Aorta (tissue), 5 donors: ENCODE measurements at regions not wholly inside any gene's neighbourhood (a gene's known extent, or its start where the extent isn't known, plus 50 kb on each side); places are given as distances from the start of the nearest gene placed in this dataset.
"Not testable (repeated sequence)": the region's sequence is repeated elsewhere in the genome, so short reads cannot be mapped to it uniquely, and the experiment has no call there.

ENCODE experiments used
- ATAC-seq: fragments of 200-7000 bp; cut with Tn5 transposase; one replicate; pipeline ENCODE4 v1.9.1; 2022; ENCODE audit warnings: moderate library complexity; ENCODE audit not compliant: low FRiP score
- DNase-seq, 2 donors: peaks; one replicate each; pipeline ENCODE4 v3.0.0-alpha.2; 2020
- H3K27ac ChIP-seq, 2 donors: one replicate each; pipeline ENCODE4 v1.5.1; 2013; ENCODE audit warnings: low read length in 2 of 2, mild to moderate bottlenecking in 2 of 2, moderate library complexity in 2 of 2, control low read depth in 1 of 2, inconsistent platforms in 1 of 2, low read depth in 1 of 2
- H3K27me3 ChIP-seq, 2 donors: one replicate each; pipeline ENCODE4 v1.6.1; 2013; ENCODE audit warnings: control low read depth in 1 of 2, low read length in 1 of 2, mild to moderate bottlenecking in 1 of 2, moderate library complexity in 1 of 2; ENCODE audit not compliant: insufficient read depth in 2 of 2, control insufficient read depth in 1 of 2
- H3K36me3 ChIP-seq, 2 donors: one replicate each; pipeline ENCODE4 v1.6.1; 2013; ENCODE audit warnings: control low read depth in 1 of 2, low read length in 1 of 2, mild to moderate bottlenecking in 1 of 2; ENCODE audit not compliant: insufficient read depth in 2 of 2, control insufficient read depth in 1 of 2
- H3K4me1 ChIP-seq, 2 donors: one replicate each; pipeline ENCODE4 v1.6.1; 2013; ENCODE audit warnings: low read length in 2 of 2, control low read depth in 1 of 2, mild to moderate bottlenecking in 1 of 2, moderate library complexity in 1 of 2; ENCODE audit not compliant: insufficient read depth in 2 of 2, control insufficient read depth in 1 of 2
- H3K4me3 ChIP-seq, 2 donors: one replicate each; pipeline ENCODE4 v1.5.1; 2013; ENCODE audit warnings: low read length in 2 of 2, control low read depth in 1 of 2, mild to moderate bottlenecking in 1 of 2
- H3K9me3 ChIP-seq: one replicate; pipeline ENCODE4 v1.6.1; 2013; ENCODE audit warnings: mild to moderate bottlenecking, low read length; ENCODE audit not compliant: control insufficient read depth
- WGBS, 2 donors: extraction: QIAGEN DNeasy Blood & Tissue Kit; methylation state at CpG; one replicate each; pipeline ENCODE4 v1.1.7; 2013; 5-methylcytosine and 5-hydroxymethylcytosine counted together
- intact Hi-C, 2 donors: fragments of 100-400 bp; cut with DNase I; formaldehyde crosslinking; loops; one replicate each; pipeline versions ENCODE4 v1.14.2 to v1.15.0; 2022
- donor health status: healthy with polysubstance abuse.
- donor health status: Bipolar disorder and iron deficiency.
- donor health status: DM: no; HTN: no; CAD: no.
- donor health status: DM: no; HTN: no; CAD: no.
- donor health status: DM: yes; HTN: yes; CAD: no.

DNA sequence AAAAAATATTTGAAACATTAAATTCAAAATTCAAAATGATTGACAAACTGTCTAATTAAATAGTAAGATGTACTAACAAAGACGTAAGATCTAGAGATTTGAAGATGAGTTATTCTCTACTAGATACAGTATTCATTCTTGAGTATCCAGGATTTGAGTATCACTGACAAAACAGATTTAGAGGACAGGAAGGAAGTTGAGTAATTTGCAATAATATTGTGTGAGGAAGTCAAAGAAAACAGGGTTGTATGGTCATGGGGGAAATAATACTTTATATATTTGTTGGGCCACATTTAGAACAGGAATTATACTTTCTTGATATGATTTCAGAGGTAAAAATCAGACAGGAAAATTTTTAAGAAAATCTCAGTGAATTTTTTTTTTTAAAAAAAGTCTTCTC, 393.1 kb upstream of the CDIN1 start:
- intact Hi-C loops = no loop called here

DNA sequence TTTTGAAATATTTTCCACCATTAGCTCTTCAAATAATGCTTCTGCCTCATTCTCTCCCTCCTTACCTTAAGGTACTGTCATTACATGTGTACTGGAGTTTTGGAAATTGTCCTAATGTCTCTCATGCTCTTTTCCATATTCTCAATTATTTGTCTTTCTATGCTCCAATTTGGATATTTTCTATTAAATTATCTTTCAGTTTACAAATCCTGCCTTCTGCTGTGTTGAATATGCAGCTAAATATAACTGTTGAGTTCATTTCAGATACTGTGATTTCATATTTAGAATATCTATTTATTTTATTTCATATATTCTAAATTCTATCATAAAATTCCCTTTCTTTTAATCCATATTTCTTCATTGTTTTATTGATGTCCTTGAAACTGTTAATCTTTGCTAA, 388.0 kb upstream of the CDIN1 start:
- Histone ChIP-seq H3K27ac (no peak overlapping the region), H3K36me3 (no peaks in the 10 kb centered on the region), H3K4me1 (no peaks in the 10 kb centered on the region), H3K27me3 (no peaks in the 10 kb centered on the region), H3K9me3 (no peaks in the 10 kb centered on the region), H3K4me3 (no peak overlapping the region)
- ATAC-seq = no peak
- intact Hi-C loops = no loop called here
- no peak for DNase-seq

More for the DNA sequence above, 393.1 kb upstream of the CDIN1 start:
- no peaks in the 10 kb centered on the region for H3K36me3 ChIP-seq
- H3K4me3 ChIP-seq = no peak overlapping the region
- H3K4me1 ChIP-seq = no peaks in the 10 kb centered on the region
- no peak for DNase-seq
- no peaks in the 10 kb centered on the region for H3K27me3 ChIP-seq
- H3K27ac ChIP-seq = no peak overlapping the region
- no peaks in the 10 kb centered on the region for H3K9me3 ChIP-seq
- ATAC-seq = no peak
- 84 to 89% methylated on average over 1 of the region's 1 CpG for whole genome bisulfite sequencing, 2 donors

DNA sequence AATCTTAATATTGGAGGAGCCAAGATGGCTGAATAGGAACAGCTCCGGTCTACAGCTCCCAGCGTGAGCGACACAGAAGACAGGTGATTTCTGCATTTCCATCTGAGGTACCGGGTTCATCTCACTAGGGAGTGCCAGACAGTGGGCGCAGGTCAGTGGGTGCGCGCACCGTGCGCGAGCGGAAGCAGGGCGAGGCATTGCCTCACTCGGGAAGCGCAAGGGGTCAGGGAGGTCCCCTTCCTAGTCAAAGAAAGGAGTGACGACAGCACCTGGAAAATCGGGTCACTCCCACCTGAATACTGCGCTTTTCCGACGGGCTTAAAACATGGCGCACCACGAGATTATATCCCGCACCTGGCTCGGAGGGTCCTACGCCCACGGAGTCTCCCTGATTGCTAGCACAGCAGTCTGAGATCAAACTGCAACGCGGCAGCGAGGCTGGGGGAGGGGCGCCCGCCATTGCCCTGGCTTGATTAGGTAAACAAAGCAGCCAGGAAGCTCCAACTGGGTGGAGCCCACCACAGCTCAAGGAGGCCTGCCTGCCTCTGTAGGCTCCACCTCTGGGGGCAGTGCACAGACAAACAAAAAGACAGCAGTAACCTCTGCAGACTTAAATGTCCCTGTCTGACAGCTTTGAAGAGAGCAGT, 383.9 kb upstream of the CDIN1 start:
- H3K4me1 ChIP-seq, H3K27ac ChIP-seq, H3K9me3 ChIP-seq, intact Hi-C loops, H3K36me3 ChIP-seq, ATAC-seq, H3K27me3 ChIP-seq, H3K4me3 ChIP-seq, DNase-seq: not testable (repeated sequence)
- WGBS, 2 donors = 96 to 98% methylated on average over 23 to 29 of the region's 30 CpGs

GRCh38 chr15:36208868-36209582, 370.4 kb upstream of the CDIN1 start:
- intact Hi-C loops = no loop called here
- ATAC-seq (no peak), DNase-seq (no peak)
- Histone ChIP-seq H3K27ac (no peak overlapping the region), H3K9me3 (no peaks in the 10 kb centered on the region), H3K27me3 (no peaks in the 10 kb centered on the region), H3K36me3 (no peaks in the 10 kb centered on the region), H3K4me1 (no peaks in the 10 kb centered on the region), H3K4me3 (no peak overlapping the region)
- 30 to 42% methylated on average over 3 of the region's 3 CpGs for WGBS, 2 donors

DNA sequence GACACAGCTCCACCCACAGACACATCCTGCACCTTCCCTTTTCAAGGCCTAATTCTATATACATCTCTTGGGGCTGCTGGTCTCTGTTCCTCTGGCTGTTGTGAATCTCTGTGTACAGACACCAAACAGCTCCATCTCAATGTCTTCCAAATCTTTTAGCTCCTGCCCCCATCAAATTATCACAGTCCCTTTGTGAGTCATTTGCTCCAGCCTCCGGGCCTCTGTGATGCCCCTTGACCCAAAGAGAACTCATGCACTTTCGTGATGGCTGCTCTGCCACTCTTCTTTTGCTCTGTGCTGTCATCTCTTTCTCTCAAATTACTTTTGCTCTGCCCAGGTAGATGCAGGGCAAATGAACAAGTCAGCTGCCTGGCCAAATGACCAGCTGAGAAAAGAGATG, 369.0 kb upstream of the CDIN1 start:
- ATAC-seq = no peak
- no peaks in the 10 kb centered on the region for H3K4me1 ChIP-seq
- 84 to 89% methylated on average over 2 of the region's 2 CpGs for WGBS, 2 donors

DNA sequence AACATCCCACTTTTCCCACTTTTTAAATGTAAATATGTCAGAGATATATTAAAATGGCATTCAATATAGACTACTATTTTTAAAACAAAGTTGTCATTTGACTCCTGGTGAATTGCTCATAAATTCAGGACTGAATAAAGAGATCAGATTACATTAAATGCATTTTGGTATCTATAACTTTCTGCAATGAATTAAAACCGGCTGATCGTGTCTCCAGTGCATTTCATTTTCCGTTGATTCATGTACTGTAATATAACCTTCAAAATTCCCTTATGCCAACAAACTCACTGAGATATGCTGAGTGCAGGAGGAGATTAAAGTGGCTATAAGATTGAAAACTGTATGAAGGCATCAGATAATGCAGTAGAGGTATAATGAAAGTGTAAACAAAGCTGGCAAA, 361.1 kb upstream of the CDIN1 start:
- intact Hi-C loops = no loop called here
- no peak overlapping the region for H3K27ac ChIP-seq
- WGBS, 2 donors = 69 to 77% methylated on average over 3 of the region's 3 CpGs
- H3K9me3 ChIP-seq = peaks cover 2% of the 10 kb centered on the region
- H3K27me3 ChIP-seq = no peaks in the 10 kb centered on the region
- ATAC-seq (no peak), DNase-seq (no peak)
- H3K4me1 ChIP-seq = no peaks in the 10 kb centered on the region
- no peaks in the 10 kb centered on the region for H3K36me3 ChIP-seq
- no peak overlapping the region for H3K4me3 ChIP-seq

More for the DNA sequence above, 369.0 kb upstream of the CDIN1 start:
- Histone ChIP-seq H3K36me3 (no peaks in the 10 kb centered on the region), H3K9me3 (no peaks in the 10 kb centered on the region), H3K4me3 (no peak overlapping the region), H3K27me3 (no peaks in the 10 kb centered on the region), H3K27ac (peak overlapping the region in 1 of 2 donors; percentile 28)
- intact Hi-C loops = no loop called here
- no peak for DNase-seq

GRCh38 chr15:36218991-36219390, 360.4 kb upstream of the CDIN1 start:
- Histone ChIP-seq H3K36me3 (no peaks in the 10 kb centered on the region), H3K9me3 (peaks cover 2% of the 10 kb centered on the region), H3K27me3 (no peaks in the 10 kb centered on the region), H3K4me3 (no peak overlapping the region), H3K27ac (no peak overlapping the region), H3K4me1 (no peaks in the 10 kb centered on the region)
- 82 to 86% methylated on average over 2 of the region's 2 CpGs for WGBS, 2 donors
- ATAC-seq = no peak
- no peak for DNase-seq
- intact Hi-C loops = no loop called here

GRCh38 chr15:36221992-36222391, 357.4 kb upstream of the CDIN1 start:
- intact Hi-C loops = no loop called here

DNA sequence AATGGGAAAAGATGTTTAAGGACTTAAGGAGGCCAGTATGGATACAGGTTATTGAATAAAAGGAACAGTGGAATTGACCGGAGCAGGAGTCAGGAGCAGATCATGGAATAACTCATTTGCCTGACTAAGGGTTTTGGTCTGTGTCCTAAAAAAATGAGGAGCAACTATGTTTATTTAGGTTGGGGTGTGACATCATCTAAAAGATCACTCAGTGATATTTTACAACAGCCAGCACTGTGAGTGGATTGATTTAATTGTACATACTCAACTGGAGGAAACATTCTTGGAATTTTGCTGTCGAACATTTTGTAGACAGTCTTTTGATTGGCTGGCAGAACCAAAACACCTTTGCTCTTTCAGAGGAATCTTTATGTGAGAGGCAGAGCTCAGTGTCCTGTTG, 348.6 kb upstream of the CDIN1 start:
- Histone ChIP-seq H3K36me3 (no peaks in the 10 kb centered on the region), H3K27ac (no peak overlapping the region), H3K4me1 (no peaks in the 10 kb centered on the region), H3K4me3 (no peak overlapping the region), H3K9me3 (no peaks in the 10 kb centered on the region), H3K27me3 (no peaks in the 10 kb centered on the region)
- 53 to 72% methylated on average over 2 of the region's 2 CpGs for WGBS, 2 donors
- no peak for ATAC-seq
- DNase-seq = no peak
- intact Hi-C loops = no loop called here

More at GRCh38 chr15:36221992-36222391, 357.4 kb upstream of the CDIN1 start:
- no peak overlapping the region for H3K27ac ChIP-seq
- DNase-seq (no peak), ATAC-seq (no peak)
- H3K36me3 ChIP-seq = no peaks in the 10 kb centered on the region
- H3K4me3 ChIP-seq = no peak overlapping the region
- peaks cover 2% of the 10 kb centered on the region for H3K9me3 ChIP-seq
- 92 to 96% methylated on average over 1 of the region's 1 CpG for WGBS, 2 donors
- no peaks in the 10 kb centered on the region for H3K27me3 ChIP-seq
- no peaks in the 10 kb centered on the region for H3K4me1 ChIP-seq
